ENCODE measurements at regions not wholly inside any gene's neighbourhood (a gene's known extent, or its start where the extent isn't known, plus 50 kb on each side); places are given as distances from the start of the nearest gene placed in this dataset.

DNA sequence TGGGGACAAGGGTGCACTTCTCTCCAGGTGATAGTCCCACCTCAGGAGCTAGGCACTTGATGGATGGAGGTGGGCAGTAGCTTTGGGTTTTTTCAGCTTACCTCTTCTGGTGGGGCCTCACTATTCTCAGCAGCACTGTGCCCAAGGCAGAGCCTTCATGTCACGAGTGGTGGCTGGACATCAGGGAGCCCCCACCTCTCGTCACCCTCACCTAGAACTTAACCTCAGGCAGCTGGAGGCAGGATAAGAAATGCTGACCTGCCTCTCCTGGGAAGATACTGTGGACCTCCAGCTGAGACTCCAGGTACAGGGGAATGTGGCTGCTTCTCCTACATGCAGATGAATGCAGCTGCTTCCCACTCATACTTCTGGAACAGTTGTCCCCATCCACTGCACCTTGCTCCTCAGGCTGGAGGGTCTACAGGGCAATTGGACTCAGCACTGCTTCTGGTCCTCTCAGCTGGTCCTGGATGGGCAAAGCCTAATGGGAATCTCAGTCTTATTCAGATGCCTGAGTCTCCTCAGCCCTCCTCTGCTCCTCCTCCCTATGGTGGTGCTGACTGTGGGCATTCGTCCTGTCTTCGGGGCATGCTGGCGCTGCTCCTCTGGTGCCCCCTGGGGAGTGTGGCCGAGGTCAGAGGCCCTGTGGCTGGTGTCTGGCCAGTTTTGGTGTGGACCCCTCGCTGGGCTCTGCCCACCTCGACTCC, 129.9 kb downstream of the KLF13 start:
- no peak for DNase-seq (ENCODE audit: low spot score)

DNA sequence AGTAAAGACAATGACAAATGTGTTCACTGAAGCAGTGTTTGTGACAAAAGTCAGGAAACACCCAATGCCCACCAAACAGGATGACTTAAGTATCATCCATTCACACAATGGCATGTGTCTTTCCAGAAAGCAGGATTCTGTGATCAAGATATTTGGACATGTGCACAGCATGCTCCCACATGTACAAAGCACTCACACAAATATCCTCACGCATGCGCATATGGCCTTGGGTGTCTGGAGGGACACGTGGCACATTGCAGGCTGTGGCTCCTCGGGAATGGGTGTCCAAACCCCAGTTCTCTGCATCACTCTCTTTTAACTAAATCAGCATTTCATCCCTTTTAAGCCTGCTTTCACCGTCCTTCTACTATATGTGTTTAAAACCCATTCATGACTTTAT, 130.5 kb downstream of the KLF13 start:
- no peak for DNase-seq (ENCODE audit: low spot score)

DNA sequence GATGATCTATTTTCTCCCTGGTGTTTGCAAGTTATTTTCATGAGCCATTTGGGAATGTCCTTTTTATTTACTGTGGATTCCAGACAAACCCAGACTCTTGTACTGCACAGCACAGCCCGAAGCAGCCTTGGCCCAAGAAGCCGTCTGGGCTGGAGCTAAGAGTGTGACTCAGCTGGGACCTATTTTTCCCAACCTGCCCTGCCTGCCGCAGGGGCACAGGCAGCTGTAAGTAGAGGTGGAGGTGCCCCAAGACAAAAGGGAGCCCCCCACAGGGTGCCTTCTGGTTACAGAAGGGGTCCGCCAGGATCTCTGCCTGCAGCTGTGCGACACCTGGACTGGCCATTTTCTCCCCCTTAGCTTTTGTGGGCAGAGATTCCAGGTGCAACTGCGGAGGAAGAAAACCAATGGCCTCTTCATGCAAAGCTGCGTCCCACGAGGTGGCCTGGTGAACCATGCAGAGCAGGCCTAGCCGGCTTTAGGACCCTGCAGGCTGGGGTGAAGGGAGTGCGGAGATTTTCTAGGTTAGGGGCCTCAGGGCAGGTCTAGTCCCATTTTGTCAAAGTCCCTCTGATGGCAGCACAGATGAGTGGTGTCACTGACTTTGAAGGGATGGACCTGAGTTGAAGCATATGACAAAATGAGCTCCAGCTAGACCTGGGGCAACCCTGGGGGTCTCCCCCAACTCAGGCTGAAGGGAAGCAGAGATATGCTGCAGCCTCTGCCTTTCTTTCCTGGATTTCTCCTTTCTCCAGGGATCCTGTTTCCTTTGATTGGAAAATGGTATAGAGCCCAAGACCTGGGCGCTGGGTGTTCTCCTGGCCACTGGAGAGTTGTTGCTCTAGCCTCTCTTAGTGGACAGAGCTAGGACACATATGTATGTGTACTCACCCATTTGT, 131.2 kb downstream of the KLF13 start:
- DNase-seq (ENCODE audit: low spot score) = no peak

DNA sequence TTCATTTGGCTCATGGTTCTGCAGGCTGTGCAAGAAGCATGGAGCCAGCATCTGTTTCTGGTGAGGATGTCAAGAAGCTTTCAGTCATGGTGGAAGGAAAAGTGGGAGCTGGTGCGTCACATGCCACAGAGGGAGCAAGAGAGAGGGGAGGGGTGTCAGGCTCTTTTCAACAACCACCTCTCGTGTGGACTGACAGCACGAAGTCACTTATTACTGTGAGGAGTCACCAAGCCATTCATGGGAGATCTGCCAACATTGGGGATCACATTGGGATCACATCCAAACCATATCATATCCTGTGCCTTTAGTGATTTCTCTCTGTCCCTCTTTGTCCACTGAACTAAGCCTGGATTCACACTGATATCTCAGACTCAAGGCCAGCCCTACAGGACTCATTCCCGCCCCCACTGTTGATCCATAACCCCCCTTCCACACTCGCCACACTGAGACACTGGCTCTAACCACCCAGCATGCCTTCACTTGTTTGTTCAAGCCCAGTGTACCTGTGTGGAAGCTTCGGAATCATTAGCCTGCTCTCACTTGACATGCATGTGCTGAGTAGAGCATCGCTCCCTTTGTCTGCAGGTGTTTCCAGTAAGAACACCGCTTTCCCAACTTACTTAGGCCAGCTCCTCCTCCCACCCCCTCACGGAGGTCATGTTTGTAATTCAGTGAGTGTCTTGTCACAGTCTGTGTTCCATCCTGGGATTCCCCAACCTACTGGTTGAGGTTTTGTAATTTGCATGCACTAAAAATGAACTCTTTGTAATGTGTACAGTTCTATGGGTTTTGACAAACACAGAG, 132.2 kb downstream of the KLF13 start:
- DNase-seq (ENCODE audit: low spot score) = no peak

DNA sequence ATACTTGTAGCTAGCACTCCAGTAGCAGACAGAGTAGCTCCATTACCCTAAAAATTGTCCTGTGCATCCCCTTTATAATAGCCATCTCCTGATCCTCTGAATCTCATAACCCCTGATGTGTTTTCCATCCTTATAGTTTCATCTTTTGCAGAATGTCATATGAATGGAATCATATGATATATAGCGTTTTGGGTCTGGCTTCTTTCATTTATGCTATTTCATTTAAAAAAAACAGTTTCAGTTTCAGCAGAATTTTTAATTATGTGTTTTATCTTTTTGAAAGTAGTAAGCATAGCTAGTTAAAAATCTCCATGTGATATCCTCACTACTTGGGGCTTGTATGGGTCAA, 132.7 kb downstream of the KLF13 start:
- DNase-seq (ENCODE audit: low spot score) = no peak

DNA sequence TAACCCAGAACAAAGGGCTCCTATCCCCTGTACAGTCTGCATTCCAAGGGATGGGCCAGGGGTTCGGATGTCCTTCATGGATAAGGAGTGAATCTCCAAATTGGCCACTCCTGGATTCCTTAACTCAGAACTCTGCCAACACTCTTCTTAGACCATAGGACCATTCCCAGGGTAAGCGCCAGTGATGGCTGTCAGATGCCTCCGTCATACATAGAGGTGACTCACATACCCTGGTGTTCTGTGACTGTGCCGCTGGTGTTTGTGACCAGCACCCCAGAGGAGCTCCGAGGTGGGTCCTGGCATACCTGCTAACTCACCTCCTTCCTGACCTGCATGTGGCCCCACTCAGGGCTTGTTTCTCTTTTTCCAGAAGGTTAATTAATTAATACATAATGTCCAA, 134.7 kb downstream of the KLF13 start:
- DNase-seq (ENCODE audit: low spot score) = no peak

DNA sequence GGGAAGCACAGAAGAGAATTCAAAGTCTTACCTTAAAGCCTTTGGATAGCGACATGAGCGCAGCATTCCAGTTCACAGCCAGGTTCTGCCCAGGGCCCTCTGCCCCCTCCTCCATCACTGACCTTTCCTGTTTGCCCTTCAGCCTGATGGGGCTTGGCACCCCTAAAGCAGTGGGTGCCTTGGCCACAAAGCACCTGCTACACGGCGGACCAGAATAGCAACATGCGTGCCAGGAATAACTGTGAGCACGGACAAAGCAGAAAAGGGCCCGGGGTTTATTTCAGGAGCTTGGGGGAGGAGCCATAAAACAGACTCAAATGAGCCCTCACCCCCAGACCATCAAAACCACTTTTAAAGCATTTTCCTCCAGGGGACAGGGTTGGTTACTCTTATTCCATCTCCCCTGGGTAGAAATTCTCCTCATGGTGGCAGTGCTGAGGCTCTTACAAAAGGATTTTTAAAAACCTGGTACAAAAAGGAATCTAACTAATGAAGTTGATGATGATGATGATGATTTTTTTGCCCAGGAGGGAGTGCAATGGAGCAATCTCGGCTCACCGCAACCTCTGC, 135.4 kb downstream of the KLF13 start:
- DNase-seq (ENCODE audit: low spot score) = no peak

DNA sequence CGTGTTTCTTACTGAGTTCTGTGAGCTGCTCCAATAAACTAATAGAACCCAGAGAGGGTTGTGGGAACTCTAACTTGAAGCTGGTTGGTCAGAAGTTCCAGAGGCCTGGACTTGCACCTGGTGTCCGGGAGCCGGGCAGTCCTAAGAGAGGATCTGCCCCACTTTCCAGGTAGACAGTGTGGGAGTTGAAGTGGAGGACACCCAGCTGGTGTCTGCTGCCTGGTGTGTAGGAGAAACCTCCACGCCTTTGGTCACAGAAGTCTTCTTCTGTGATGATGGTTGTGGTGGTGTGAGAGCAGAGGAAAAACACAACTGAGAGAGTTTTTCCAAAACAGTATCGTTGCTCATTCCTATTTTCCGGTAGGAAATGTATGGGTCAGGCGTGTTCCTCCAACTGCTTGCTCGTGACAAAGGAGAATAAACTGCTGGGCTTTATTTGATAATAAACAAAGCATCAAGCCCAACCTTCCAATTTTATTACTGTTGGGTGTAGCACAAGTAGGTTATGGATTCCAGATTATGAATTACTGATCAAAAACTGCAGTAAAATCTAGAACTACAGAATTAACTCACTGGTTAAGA, 137.0 kb downstream of the KLF13 start:
- DNase-seq (ENCODE audit: low spot score) = no peak

DNA sequence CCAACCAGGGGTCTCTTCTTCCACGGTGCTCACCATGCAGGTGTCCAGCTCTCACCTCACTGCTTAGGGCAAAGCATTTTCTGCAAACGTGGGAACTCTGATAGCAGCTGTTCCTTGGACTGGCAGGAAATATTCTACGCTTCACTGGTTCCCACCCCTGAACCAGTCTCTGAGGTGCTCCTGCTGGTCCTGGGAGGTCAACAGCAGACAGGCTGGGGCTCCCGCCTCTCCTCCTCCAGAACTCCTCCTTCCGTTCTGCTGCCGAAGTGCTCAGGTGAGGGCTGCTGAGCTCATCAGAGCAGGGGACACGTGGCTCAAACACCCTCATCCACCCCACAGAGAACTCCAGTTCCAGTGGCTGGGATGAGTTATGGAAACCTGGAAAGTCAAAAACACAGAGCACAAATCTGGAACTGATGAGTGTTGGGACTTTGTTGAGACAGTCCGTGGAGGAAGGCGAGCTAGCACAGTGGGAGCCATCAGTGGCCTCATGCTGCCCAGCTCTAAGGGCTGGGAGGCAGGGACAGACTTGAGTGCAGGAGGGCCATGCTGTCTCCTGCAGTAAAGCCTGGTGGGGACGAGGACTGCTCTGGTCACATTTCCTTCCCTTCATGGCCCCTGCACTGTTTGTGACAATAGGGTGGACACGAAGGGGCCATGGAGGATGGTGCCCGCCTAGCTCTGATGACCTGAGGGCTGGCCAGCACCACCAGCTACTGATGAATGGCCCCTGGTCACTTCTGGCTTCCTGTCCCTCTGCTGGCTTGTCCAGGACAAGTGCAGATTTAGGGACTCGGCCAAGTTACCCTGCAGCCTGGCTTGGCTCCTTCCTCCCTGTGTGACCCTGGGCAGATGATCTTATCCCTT, 137.8 kb downstream of the KLF13 start:
- DNase-seq (ENCODE audit: low spot score) = no peak

DNA sequence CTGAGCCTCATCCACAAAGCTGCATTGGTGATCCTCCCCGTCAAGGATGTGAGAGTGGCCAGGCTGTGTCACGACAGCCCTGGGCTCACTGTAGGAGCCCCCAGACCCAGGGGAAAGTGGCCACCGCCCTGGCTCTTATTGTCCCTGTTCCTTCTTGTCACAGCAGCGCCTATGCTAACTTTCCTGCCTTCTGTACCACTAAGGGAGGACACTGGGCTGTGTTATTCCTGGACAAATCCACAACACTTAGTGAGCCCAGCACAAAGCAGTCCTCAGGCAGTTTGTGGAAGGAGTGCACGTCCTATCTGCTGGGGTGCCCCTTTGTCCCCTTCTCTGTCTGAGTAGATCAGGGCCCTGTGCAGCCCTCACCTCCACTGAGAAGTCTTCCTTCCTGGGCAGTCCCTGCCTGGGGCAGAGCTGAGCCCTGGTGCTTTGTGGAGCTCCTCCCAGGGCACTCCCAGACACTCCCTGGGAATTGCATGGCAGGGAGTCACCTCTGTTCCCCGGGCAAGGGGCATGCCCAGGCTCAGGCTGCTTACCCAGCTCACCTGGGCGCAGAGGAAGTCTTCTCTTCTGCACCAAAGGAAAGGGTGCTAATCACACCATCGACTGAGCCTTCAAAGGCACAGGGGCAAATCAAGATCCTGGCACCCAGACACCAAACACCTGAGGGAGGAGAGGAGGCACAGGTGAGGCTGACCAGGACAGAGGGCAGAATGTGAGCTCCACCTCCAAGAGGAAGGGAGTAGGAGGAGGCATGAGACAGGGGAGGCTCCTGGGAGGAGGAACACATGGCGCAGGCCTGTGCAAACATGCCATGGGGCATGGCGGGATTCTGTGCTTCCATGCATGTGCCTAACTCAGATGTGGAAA, 138.7 kb downstream of the KLF13 start:
- no peak for DNase-seq (ENCODE audit: low spot score)

DNA sequence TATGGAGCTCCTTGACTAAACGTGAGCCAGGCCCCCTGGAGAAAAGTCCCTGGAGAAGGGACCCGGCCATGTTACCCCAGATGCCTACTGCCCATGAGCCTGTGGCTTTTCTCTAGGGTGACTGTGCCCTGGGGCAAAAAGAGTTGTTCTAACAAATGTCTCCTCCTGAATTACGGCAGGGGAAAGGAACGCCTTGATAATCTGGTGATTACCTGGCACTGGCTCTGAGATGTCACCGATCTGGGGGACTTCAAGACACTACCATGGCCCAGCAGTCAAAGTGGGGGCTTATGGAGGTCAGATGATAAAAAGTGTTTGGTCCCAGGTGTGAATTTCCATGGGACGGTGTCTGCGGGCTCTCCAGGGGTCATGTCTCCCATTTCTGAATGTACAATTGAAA, 140.7 kb downstream of the KLF13 start:
- no peak for DNase-seq (ENCODE audit: low spot score)

DNA sequence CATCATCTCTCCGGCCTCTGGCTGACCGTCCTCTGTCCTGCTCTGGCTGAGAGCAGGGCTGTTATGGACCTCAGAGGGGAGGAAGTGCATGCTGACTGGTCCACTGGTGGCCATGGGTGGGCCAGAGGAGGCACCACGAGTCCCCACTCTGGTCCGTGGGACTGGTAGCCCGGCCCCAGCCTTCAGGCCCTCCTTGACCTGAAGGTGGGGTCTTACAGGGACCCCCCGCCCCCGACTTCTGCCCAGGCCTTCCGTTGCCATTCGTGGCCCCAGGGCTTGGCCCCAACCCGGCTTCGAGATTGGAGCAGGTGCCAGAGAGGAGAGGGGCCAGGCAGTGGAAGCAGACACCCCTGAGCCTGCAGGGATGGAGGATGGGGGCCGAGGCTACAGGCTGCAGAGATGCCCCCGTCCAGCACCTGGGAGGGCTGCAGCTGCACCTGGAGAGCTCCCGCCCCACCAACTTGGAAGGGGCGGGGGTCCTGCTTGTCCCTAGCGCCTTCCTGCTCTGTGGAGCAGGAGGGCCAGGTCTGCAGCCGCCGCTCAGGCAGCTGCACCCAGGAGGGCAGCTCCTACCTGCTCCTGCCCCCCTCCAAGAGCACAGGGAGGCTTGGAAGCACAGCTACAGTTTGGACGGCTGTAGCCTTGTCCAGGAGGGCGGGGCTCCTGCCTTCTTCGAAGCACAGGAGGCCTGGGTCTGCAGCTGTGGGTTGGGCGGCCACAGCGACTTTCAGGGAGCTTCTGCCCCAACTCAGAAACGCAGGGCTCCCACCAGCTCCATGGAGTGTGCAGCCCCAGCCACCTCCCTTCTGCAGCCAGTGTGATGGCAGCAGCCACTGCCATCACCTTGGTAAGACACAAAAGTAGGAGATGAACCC, 142.5 kb downstream of the KLF13 start:
- DNase-seq (ENCODE audit: low spot score) = no peak

DNA sequence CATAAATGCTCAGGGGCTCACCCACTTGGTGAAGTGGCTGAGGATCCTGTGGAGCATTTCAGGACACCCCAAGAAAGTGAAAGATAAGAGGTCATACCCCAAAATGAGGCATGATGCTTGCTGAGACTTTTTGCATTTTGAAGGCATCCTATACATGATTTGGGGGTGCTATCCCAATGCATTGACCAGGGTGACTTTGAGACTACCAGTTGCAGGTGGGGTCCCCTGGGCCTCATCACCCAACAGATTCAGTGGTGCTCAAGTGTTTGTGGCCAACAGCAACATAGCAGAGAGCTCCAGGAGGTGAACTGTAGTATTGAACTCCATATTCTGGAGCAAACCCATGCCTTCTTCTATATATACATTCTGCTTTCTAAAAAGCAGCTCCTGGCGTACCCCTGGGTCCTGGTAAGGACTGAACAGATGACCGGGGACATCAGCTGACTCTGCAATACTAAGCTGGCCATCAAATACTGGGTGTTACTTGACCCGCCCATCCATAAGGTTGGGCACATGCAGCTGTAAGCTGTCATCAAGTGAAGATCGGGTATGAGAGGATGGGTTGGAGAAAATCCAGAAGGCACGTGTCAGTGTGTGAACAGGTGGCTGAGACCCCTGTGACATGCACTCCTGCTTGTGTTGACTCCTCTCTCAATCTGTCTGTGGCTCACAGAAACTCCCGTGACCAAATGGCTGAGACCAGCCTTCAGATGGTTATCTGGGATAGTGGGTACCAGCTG, 143.3 kb downstream of the KLF13 start:
- DNase-seq (ENCODE audit: low spot score) = no peak

DNA sequence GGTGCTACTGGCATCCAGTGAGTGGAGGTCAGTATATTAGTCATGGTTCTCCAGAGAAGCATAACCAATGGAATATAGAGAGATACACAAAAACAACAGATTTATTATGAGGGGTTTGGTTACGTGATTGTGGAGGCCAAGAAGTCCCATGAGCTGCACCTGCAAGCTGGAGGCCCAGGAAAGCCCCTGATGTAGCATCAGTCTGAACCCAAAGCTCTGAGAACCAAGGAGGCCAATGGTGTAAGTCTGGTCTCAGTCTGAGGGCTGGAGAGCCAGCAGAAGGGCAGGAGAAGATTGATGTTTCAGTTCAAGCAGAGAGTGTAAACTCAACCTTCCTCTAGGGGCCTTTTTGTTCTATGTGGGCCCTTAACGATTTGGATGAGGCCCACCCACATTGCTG, 144.1 kb downstream of the KLF13 start:
- no peak for DNase-seq (ENCODE audit: low spot score)

DNA sequence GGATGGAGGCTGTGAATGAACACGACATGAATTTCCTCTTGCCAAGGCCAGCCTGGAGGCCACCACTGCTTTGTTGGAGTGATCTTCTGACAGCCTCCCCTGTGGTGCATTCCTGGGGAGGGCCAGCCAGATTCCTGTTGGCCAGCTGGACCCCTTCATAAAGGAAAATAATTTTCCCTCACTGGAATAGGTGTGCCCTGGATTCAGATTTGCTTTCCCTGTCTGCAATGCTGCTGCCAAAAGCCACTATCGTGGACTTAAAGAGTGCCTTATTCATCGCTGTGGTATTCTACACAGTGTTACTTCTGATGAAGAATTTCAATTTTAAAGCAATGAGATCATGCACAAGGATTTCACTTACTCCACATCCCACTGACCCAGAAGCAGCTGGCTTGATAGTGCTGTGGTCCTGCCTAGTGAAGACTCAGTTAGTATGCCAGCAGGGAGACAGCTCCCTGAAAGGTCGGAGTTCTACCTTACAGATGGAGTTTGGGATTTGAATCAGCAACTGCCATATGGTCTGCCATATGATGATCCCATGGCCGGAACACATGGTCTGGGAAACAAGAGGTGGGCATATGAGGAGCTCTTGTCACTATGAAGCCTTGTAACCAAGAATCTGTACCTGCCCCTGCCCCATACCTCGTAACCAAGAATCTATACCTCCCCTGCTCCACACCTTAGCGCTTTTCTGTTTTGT, 145.2 kb downstream of the KLF13 start:
- no peak for DNase-seq (ENCODE audit: low spot score)

DNA sequence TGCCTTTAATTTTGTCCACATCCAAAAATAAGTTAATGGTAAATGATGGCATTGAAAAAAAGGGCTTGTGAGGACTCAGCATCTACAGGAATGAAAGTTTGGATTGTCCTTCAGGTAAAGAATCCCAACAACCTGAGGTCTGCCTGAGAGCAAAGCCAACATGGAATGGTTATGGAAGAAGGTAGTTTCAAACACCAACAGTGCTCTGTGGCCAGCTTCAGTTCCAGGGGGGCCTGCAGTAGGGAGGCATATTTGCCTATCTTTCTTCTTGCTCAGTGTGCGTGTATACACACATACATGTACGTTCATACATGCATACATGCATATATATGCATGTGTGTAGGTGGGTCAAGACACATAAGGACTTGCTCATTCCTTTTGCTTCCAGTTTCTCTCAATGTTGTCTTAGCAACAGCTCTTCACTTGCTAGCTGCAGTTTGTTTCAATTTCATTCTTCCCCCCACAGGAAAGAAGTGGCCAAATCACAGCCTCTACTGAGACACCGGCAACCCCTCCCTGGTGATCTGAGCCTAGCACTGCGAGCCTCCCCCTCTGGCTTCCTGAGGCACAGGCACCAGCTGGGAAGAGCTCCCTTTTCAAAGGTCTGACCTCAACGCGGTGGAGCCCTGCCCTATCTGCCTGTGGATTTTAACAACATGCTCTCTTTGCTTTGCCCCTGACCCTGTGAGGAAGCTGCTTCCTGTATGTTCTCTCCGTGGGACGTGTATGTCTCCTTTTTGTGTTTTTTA, 146.2 kb downstream of the KLF13 start:
- no peak for DNase-seq (ENCODE audit: low spot score)
